WTC11 (cell line): ENCODE measurements at regions not wholly inside any gene's neighbourhood (a gene's known extent, or its start where the extent isn't known, plus 50 kb on each side); places are given as distances from the start of the nearest gene placed in this dataset.

Source experiments
- ATAC-seq: fragments of 200-7000 bp; cut with Tn5 transposase; 2 replicates; pipeline ENCODE4 v1.10.0; 2021; ENCODE audit warnings: mild to moderate bottlenecking, moderate library complexity
- CTCF ChIA-PET: fragments of 300-600 bp; sonication (Branson Sonifier 250); formaldehyde crosslinking; loops from one replicate; lab custom pipeline; 2021; ENCODE audit warnings: antibody characterized with exemption; lab: Charles Lee
- POLR2A ChIA-PET: fragments of 350-600 bp; sonication (Branson Sonifier 250); formaldehyde crosslinking; loops from one replicate; lab custom pipeline; 2021; ENCODE audit warnings: antibody characterized with exemption; lab: Charles Lee
- DNase-seq: peaks from one replicate; pipeline ENCODE4 v3.0.0; 2021; ENCODE audit warnings: low spot score
- H3K27ac Mint-ChIP-seq: 2 replicates; pipeline ENCODE4 v1.8.0; 2021; ENCODE audit warnings: mixed read lengths
- H3K27me3 Mint-ChIP-seq: 2 replicates; pipeline ENCODE4 v1.8.0; 2021; ENCODE audit warnings: low read depth, mild to moderate bottlenecking, moderate library complexity, mixed read lengths
- H3K36me3 Mint-ChIP-seq: 2 replicates; pipeline ENCODE4 v1.8.0; 2021; ENCODE audit warnings: mixed read lengths
- H3K4me1 Mint-ChIP-seq: 2 replicates; pipeline ENCODE4 v1.8.0; 2022; ENCODE audit warnings: mixed read lengths
- H3K4me3 Mint-ChIP-seq: 2 replicates; pipeline ENCODE4 v1.8.0; 2021; ENCODE audit warnings: mild to moderate bottlenecking, moderate library complexity, mixed read lengths
- H3K9me3 Mint-ChIP-seq: 2 replicates; pipeline ENCODE4 v1.8.0; 2021; ENCODE audit warnings: mixed read lengths
- EMX1 ChIP-seq: fragments of 250-450 bp; sonication (Bioruptor Pico); IDR thresholded peaks from 2 replicates; pipeline ENCODE4 v1.8.0; 2021; ENCODE audit warnings: mild to moderate bottlenecking
- ESRRA ChIP-seq: sonication (generic); formaldehyde crosslinking; IDR thresholded peaks from 2 replicates; pipeline ENCODE4 v1.8.1; 2022; ENCODE audit warnings: mild to moderate bottlenecking, missing genetic modification reagents, borderline replicate concordance
- HMGA2 ChIP-seq: fragments of 250-450 bp; sonication (Bioruptor Pico); IDR thresholded peaks from 2 replicates; pipeline ENCODE4 v1.4.0; 2021; ENCODE audit warnings: mild to moderate bottlenecking, moderate library complexity
- JUN ChIP-seq: sonication (generic); formaldehyde crosslinking; IDR thresholded peaks from 2 replicates; pipeline ENCODE4 v1.8.0; 2023; ENCODE audit warnings: mild to moderate bottlenecking, missing genetic modification reagents
- MXD4 ChIP-seq: fragments of 250-450 bp; sonication (Bioruptor Pico); IDR thresholded peaks from 2 replicates; pipeline ENCODE4 v1.8.0; 2021; ENCODE audit warnings: mild to moderate bottlenecking, moderate library complexity, borderline replicate concordance
- NFYB ChIP-seq: sonication (generic); formaldehyde crosslinking; conservative IDR thresholded peaks from 2 replicates; pipeline ENCODE4 v1.8.0; 2022; ENCODE audit warnings: low read depth, missing genetic modification reagents
- NR1H2 ChIP-seq: sonication (generic); formaldehyde crosslinking; IDR thresholded peaks from 2 replicates; pipeline ENCODE4 v1.9.0; 2021; ENCODE audit warnings: mild to moderate bottlenecking, moderate library complexity, missing genetic modification reagents
- PRRX2 ChIP-seq: fragments of 250-450 bp; sonication (Bioruptor Pico); IDR thresholded peaks from 2 replicates; pipeline ENCODE4 v1.8.0; 2021; ENCODE audit warnings: mild to moderate bottlenecking
- SP1 ChIP-seq: sonication (generic); formaldehyde crosslinking; conservative IDR thresholded peaks from 2 replicates; pipeline ENCODE4 v1.8.1; 2022; ENCODE audit warnings: missing genetic modification reagents
- TP53 ChIP-seq: sonication (generic); formaldehyde crosslinking; IDR thresholded peaks from 2 replicates; pipeline ENCODE4 v1.8.1; 2023; ENCODE audit warnings: mild to moderate bottlenecking, missing genetic modification reagents
- ZBTB21 ChIP-seq: sonication (generic); formaldehyde crosslinking; IDR thresholded peaks from 2 replicates; pipeline ENCODE4 v1.8.1; 2023; ENCODE audit warnings: mild to moderate bottlenecking, missing genetic modification reagents, borderline replicate concordance
- ZNF219 ChIP-seq: sonication (generic); formaldehyde crosslinking; IDR thresholded peaks from 2 replicates; pipeline ENCODE4 v1.8.0; 2023; ENCODE audit warnings: missing genetic modification reagents, mild to moderate bottlenecking, borderline replicate concordance
- ZNF317 ChIP-seq: sonication (generic); formaldehyde crosslinking; IDR thresholded peaks from 2 replicates; pipeline ENCODE4 v1.8.1; 2023; ENCODE audit warnings: low read depth, mild to moderate bottlenecking, moderate library complexity, missing genetic modification reagents, borderline replicate concordance
- ZNF423 ChIP-seq: fragments of 250-450 bp; sonication (Bioruptor Pico); IDR thresholded peaks from 2 replicates; pipeline ENCODE4 v2.1.2; 2022; ENCODE audit warnings: mild to moderate bottlenecking, moderate library complexity
- TF ChIP-seq, protein P1 (sequence below): sonication (generic); formaldehyde crosslinking; IDR thresholded peaks from 2 replicates; pipeline ENCODE4 v1.8.1; 2023; ENCODE audit warnings: mild to moderate bottlenecking, missing genetic modification reagents, borderline replicate concordance
- TF ChIP-seq, protein P2 (sequence below): sonication (generic); formaldehyde crosslinking; IDR thresholded peaks from 2 replicates; pipeline ENCODE4 v1.8.1; 2023; ENCODE audit warnings: mild to moderate bottlenecking, missing genetic modification reagents
- TF ChIP-seq, protein P3 (sequence below): sonication (generic); formaldehyde crosslinking; IDR thresholded peaks from 2 replicates; pipeline ENCODE4 v1.8.0; 2022; ENCODE audit warnings: mild to moderate bottlenecking, missing genetic modification reagents
- TF ChIP-seq, protein P4 (sequence below): sonication (generic); formaldehyde crosslinking; conservative IDR thresholded peaks from 2 replicates; pipeline ENCODE4 v1.8.1; 2023; ENCODE audit warnings: mild to moderate bottlenecking, low read depth, missing genetic modification reagents, moderate library complexity
- TF ChIP-seq, protein P5 (sequence below): sonication (generic); formaldehyde crosslinking; IDR thresholded peaks from 2 replicates; pipeline ENCODE4 v1.8.1; 2022; ENCODE audit warnings: missing genetic modification reagents, borderline replicate concordance

DNA sequence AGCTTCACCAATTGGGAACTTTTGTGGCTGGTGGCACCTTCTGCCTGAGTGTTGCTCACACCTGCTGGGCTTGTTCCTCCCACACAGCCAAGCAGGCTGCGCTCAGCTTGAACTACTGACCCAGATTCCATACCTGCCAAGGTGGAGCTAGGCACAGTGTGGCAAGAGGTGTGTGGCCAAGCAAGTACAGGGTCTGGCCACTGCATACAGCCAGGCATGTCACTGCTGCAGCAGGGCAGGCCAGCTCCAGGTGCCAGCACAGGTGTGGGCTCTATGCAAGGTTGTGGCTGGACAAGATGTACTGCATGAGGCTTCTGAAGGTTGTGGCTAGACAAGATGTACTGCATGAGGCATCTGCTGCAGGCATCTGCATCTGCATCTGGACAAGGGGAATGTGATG is 1254.8 kb downstream of the AMY1C start (continued):
- TF ChIP-seq, protein P1, sequence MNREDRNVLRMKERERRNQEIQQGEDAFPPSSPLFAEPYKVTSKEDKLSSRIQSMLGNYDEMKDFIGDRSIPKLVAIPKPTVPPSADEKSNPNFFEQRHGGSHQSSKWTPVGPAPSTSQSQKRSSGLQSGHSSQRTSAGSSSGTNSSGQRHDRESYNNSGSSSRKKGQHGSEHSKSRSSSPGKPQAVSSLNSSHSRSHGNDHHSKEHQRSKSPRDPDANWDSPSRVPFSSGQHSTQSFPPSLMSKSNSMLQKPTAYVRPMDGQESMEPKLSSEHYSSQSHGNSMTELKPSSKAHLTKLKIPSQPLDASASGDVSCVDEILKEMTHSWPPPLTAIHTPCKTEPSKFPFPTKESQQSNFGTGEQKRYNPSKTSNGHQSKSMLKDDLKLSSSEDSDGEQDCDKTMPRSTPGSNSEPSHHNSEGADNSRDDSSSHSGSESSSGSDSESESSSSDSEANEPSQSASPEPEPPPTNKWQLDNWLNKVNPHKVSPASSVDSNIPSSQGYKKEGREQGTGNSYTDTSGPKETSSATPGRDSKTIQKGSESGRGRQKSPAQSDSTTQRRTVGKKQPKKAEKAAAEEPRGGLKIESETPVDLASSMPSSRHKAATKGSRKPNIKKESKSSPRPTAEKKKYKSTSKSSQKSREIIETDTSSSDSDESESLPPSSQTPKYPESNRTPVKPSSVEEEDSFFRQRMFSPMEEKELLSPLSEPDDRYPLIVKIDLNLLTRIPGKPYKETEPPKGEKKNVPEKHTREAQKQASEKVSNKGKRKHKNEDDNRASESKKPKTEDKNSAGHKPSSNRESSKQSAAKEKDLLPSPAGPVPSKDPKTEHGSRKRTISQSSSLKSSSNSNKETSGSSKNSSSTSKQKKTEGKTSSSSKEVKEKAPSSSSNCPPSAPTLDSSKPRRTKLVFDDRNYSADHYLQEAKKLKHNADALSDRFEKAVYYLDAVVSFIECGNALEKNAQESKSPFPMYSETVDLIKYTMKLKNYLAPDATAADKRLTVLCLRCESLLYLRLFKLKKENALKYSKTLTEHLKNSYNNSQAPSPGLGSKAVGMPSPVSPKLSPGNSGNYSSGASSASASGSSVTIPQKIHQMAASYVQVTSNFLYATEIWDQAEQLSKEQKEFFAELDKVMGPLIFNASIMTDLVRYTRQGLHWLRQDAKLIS (CRISPR knock-in tag) = no peak
- TF ChIP-seq ZBTB21 (CRISPR knock-in tag) = no peak
- TF ChIP-seq ESRRA (CRISPR knock-in tag) = no peak
- TF ChIP-seq ZNF423 (CRISPR knock-in tag) = no peak
- no peak for TF ChIP-seq NFYB
- TF ChIP-seq HMGA2 (CRISPR knock-in tag) = no peak
- TF ChIP-seq ZNF219 (CRISPR knock-in tag) = no peak
- TF ChIP-seq SP1 = no peak
- TF ChIP-seq PRRX2 (CRISPR knock-in tag) = no peak
- no peak for TF ChIP-seq TP53 (CRISPR knock-in tag)

DNA sequence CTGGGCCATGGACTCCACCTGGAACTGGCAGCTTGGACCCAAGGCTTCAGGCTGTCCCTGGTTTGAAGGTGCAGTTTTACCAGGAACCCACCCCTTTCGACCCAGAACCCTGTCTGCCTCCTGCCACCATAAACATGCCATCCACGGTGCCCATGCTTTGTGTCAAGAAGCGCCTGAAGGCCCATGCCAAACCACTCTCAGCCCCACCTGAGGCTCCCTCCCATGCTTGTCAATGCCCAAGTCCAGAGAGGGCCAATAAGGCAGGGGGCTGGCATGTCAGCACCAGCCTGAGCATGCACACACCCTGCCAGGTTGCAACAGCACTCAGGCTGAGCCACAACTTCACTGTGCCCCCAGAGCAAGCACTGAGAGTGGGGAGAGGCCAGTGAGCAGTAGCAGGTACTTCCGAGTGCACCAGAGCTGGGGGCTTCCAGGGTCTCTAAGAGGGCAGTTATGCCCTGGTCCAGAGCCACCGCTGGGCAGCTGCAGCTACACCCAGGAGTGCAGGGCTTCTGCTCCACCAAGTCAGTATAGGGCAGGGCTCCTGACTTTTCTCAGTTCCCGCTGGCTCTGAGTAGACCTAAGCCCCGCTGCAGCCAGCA is 1256.0 kb downstream of the AMY1C start:
- CTCF ChIA-PET = no interaction called here
- H3K4me1 Mint-ChIP-seq = no peaks in the 10 kb centered on the region
- no peak for ATAC-seq
- TF ChIP-seq JUN (CRISPR knock-in tag) = no peak
- TF ChIP-seq, protein P2, sequence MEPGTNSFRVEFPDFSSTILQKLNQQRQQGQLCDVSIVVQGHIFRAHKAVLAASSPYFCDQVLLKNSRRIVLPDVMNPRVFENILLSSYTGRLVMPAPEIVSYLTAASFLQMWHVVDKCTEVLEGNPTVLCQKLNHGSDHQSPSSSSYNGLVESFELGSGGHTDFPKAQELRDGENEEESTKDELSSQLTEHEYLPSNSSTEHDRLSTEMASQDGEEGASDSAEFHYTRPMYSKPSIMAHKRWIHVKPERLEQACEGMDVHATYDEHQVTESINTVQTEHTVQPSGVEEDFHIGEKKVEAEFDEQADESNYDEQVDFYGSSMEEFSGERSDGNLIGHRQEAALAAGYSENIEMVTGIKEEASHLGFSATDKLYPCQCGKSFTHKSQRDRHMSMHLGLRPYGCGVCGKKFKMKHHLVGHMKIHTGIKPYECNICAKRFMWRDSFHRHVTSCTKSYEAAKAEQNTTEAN (CRISPR knock-in tag) = no peak
- TF ChIP-seq, all 79 proteins: peak for 0
- no peak for DNase-seq
- Mint-ChIP-seq H3K4me3 (no peak overlapping the region), H3K9me3 (no peaks in the 10 kb centered on the region), H3K27me3 (no peaks in the 10 kb centered on the region), H3K36me3 (no peaks in the 10 kb centered on the region), H3K27ac (no peak overlapping the region)
- POLR2A ChIA-PET = no interaction called here

DNA sequence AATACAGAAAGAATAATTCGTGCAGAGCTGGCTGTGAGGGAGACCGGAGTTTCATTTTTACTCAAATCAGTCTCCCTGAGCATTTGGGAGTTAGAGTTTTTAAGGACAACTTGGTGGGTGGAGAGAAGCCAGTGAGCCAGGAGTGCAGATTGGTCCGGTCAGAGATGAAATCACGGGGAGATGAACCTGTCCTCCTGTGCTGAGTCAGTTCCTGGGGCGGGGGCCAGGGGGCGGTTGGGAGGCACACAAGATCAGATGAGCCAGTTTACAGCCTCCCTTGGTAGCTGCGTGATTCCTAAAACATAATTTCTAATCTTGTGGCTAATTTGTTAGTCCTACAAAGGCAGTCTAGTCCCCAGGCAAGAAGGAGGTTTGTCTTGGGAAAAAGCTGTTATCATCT is 1267.9 kb downstream of the AMY1C start:
- DNase-seq = peak; percentile 14
- peak; percentile 72 for ATAC-seq
- no peaks in the 10 kb centered on the region for H3K36me3 Mint-ChIP-seq
- ChIA-PET POLR2A (no interaction called here), CTCF (interaction anchor here (1.1 kb wide), 1 partner anchor 120 kb away, joined by 6 read pairs; no protein-coding TSS in a partner anchor)
- no peaks in the 10 kb centered on the region for H3K9me3 Mint-ChIP-seq
- H3K27ac Mint-ChIP-seq = 0 out of 2 replicates have a peak overlapping the region, but pooled peaks have one; percentile 7
- H3K4me1 Mint-ChIP-seq = no peaks in the 10 kb centered on the region
- H3K4me3 Mint-ChIP-seq = no peak overlapping the region
- H3K27me3 Mint-ChIP-seq = no peaks in the 10 kb centered on the region
- TF ChIP-seq, protein P3, sequence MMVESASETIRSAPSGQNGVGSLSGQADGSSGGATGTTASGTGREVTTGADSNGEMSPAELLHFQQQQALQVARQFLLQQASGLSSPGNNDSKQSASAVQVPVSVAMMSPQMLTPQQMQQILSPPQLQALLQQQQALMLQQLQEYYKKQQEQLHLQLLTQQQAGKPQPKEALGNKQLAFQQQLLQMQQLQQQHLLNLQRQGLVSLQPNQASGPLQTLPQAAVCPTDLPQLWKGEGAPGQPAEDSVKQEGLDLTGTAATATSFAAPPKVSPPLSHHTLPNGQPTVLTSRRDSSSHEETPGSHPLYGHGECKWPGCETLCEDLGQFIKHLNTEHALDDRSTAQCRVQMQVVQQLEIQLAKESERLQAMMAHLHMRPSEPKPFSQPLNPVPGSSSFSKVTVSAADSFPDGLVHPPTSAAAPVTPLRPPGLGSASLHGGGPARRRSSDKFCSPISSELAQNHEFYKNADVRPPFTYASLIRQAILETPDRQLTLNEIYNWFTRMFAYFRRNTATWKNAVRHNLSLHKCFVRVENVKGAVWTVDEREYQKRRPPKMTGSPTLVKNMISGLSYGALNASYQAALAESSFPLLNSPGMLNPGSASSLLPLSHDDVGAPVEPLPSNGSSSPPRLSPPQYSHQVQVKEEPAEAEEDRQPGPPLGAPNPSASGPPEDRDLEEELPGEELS (CRISPR knock-in tag) = no peak
- no peak for TF ChIP-seq MXD4 (CRISPR knock-in tag)
- no peak for TF ChIP-seq JUN (CRISPR knock-in tag)
- TF ChIP-seq EMX1 (CRISPR knock-in tag) = no peak
- TF ChIP-seq ZNF317 (CRISPR knock-in tag) = no peak
- no peak for TF ChIP-seq HMGA2 (CRISPR knock-in tag)
- TF ChIP-seq NR1H2 (CRISPR knock-in tag) = no peak
- TF ChIP-seq, protein P4, sequence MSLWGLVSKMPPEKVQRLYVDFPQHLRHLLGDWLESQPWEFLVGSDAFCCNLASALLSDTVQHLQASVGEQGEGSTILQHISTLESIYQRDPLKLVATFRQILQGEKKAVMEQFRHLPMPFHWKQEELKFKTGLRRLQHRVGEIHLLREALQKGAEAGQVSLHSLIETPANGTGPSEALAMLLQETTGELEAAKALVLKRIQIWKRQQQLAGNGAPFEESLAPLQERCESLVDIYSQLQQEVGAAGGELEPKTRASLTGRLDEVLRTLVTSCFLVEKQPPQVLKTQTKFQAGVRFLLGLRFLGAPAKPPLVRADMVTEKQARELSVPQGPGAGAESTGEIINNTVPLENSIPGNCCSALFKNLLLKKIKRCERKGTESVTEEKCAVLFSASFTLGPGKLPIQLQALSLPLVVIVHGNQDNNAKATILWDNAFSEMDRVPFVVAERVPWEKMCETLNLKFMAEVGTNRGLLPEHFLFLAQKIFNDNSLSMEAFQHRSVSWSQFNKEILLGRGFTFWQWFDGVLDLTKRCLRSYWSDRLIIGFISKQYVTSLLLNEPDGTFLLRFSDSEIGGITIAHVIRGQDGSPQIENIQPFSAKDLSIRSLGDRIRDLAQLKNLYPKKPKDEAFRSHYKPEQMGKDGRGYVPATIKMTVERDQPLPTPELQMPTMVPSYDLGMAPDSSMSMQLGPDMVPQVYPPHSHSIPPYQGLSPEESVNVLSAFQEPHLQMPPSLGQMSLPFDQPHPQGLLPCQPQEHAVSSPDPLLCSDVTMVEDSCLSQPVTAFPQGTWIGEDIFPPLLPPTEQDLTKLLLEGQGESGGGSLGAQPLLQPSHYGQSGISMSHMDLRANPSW (CRISPR knock-in tag) = no peak
- TF ChIP-seq, protein P5, sequence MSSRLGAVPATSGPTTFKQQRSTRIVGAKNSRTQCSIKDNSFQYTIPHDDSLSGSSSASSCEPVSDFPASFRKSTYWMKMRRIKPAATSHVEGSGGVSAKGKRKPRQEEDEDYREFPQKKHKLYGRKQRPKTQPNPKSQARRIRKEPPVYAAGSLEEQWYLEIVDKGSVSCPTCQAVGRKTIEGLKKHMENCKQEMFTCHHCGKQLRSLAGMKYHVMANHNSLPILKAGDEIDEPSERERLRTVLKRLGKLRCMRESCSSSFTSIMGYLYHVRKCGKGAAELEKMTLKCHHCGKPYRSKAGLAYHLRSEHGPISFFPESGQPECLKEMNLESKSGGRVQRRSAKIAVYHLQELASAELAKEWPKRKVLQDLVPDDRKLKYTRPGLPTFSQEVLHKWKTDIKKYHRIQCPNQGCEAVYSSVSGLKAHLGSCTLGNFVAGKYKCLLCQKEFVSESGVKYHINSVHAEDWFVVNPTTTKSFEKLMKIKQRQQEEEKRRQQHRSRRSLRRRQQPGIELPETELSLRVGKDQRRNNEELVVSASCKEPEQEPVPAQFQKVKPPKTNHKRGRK (CRISPR knock-in tag) = no peak
